ENCODE measurements at regions not wholly inside any gene's neighbourhood (a gene's known extent, or its start where the extent isn't known, plus 50 kb on each side); places are given as distances from the start of the nearest gene placed in this dataset.

DNA sequence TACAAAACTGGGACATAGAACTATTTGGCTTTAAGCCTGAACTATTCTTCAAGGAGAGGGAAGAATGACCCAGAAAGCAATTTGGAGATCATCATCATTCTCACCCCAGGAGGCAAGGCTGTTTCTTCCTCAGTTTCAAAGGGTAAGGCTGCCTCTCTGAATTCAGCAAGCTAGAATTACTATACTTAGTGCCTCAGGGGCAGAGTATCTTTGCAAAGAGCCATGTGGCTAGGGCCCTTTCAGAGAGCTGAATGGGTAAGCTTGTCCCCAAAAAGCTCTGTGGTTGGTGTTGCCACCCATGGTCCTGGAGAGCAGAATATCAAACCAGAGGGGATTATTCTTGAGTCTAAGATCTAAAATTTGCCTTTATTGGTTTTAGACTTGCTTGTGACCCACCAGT lies 720.3 kb upstream of the ARPP21 start:
- Histone ChIP-seq H3K27ac (no peak overlapping the region), H3K27me3 (no peaks in the 10 kb centered on the region), H3K36me3 (no peaks in the 10 kb centered on the region), H3K4me1 (no peaks in the 10 kb centered on the region), H3K4me3 (no peak overlapping the region), H3K9me3 (no peaks in the 10 kb centered on the region)
- DNase-seq: no peak
- TF ChIP-seq, protein P1, sequence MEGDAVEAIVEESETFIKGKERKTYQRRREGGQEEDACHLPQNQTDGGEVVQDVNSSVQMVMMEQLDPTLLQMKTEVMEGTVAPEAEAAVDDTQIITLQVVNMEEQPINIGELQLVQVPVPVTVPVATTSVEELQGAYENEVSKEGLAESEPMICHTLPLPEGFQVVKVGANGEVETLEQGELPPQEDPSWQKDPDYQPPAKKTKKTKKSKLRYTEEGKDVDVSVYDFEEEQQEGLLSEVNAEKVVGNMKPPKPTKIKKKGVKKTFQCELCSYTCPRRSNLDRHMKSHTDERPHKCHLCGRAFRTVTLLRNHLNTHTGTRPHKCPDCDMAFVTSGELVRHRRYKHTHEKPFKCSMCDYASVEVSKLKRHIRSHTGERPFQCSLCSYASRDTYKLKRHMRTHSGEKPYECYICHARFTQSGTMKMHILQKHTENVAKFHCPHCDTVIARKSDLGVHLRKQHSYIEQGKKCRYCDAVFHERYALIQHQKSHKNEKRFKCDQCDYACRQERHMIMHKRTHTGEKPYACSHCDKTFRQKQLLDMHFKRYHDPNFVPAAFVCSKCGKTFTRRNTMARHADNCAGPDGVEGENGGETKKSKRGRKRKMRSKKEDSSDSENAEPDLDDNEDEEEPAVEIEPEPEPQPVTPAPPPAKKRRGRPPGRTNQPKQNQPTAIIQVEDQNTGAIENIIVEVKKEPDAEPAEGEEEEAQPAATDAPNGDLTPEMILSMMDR (IDR thresholded peaks at IDR 0.05): no peak
- TF ChIP-seq POLR2A (IDR thresholded peaks at IDR 0.05): no peak

DNA sequence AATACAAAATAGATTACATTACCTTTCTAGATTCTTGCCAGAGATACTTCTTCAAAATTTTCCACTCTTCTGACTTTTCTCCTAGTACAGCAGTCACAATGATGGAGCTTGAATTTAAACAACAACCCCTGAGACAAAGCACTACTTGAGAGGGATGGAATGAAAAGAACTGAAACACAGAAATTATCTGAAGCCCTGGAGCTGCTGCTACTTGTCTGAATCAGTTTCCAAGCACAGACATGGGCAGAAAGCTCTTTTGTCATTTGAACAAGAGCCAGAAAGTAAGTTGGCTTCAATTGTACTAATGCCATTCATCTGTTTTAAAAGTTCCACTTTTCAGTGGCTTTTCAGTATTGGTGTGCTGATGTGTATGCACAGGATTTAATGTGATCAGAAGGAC lies 718.5 kb upstream of the ARPP21 start:
- TF ChIP-seq, protein P1 (IDR thresholded peaks at IDR 0.05): no peak
- TF ChIP-seq POLR2A (IDR thresholded peaks at IDR 0.05): no peak
- H3K4me1 ChIP-seq: no peaks in the 10 kb centered on the region
- no peaks in the 10 kb centered on the region for H3K27me3 ChIP-seq
- H3K4me3 ChIP-seq: no peak overlapping the region
- no peaks in the 10 kb centered on the region for H3K9me3 ChIP-seq
- H3K36me3 ChIP-seq: no peaks in the 10 kb centered on the region
- no peak for DNase-seq
- no peak overlapping the region for H3K27ac ChIP-seq

DNA sequence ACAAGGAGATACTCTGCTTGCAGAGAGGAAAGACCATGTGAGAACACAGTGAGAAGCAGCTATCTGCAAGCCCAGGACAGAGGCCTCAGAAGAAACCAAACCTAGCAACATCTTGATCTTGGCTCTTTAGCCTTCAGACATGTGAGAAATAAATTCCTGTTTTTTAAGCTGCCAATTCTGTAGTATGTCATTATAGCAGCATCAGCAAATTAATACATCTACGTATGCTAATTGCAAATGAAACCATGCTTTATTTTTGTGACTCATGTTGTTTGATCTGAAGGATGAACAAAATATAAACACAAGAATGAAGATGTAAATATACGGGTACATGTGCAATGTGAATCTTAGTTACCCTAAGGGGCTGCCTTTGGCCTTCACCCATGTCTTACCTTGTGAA lies 714.4 kb upstream of the ARPP21 start:
- H3K27ac ChIP-seq: no peak overlapping the region
- no peaks in the 10 kb centered on the region for H3K9me3 ChIP-seq
- no peak for DNase-seq
- no peaks in the 10 kb centered on the region for H3K27me3 ChIP-seq
- no peaks in the 10 kb centered on the region for H3K4me1 ChIP-seq
- no peaks in the 10 kb centered on the region for H3K36me3 ChIP-seq
- TF ChIP-seq POLR2A (IDR thresholded peaks at IDR 0.05): no peak
- TF ChIP-seq, protein P1 (IDR thresholded peaks at IDR 0.05): no peak
- no peak overlapping the region for H3K4me3 ChIP-seq

DNA sequence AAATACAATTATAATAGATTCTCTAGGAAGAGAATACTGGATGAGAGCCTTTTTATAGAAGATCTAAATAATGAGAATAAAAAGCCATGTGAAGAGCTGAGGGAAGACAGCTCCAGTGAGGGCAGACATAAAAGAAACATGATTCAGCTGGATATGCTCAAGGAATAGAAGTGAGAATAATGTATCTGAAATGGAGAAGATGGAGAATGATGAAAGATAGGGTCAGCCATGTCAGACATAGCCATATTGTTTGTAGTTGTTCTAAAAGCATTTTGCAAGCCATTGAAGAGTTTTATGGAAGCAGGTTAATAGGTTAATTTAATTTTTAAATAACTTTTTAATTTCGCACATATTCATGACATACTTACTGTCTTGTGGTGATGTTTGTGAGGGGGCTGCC lies 713.5 kb upstream of the ARPP21 start:
- H3K9me3 ChIP-seq: no peaks in the 10 kb centered on the region
- H3K4me1 ChIP-seq: no peaks in the 10 kb centered on the region
- H3K27me3 ChIP-seq: no peaks in the 10 kb centered on the region
- TF ChIP-seq POLR2A (IDR thresholded peaks at IDR 0.05): no peak
- TF ChIP-seq, protein P1 (IDR thresholded peaks at IDR 0.05): no peak
- no peak overlapping the region for H3K27ac ChIP-seq
- H3K4me3 ChIP-seq: no peak overlapping the region
- DNase-seq: no peak
- no peaks in the 10 kb centered on the region for H3K36me3 ChIP-seq

GRCh38 chr3:34929036-34929435 lies 710.3 kb upstream of the ARPP21 start:
- Histone ChIP-seq H3K4me1 (no peaks in the 10 kb centered on the region), H3K36me3 (no peaks in the 10 kb centered on the region), H3K9me3 (no peaks in the 10 kb centered on the region), H3K27me3 (no peaks in the 10 kb centered on the region), H3K27ac (no peak overlapping the region), H3K4me3 (no peak overlapping the region)
- no peak for DNase-seq
- TF ChIP-seq, protein P1 (IDR thresholded peaks at IDR 0.05): no peak
- no peak for TF ChIP-seq POLR2A (IDR thresholded peaks at IDR 0.05)

DNA sequence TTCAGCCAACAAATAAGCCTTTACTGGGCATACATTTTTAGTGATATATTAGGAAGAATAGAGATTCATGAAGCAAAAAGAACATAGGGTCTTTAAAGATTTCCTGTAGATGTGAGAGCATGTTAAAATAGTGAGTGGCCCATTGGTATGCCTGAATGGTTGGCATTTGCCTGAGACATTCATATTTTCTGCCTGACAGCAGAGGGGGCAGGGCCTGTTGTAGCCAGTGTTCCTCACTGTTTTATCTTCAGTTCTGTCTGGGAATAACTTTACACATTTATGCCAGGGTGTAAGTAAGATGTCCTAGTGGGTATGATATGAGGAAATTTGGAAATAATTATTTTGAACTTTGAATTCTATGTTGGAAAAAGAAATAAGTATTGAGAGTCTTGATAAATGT lies 704.7 kb upstream of the ARPP21 start:
- DNase-seq: no peak
- TF ChIP-seq POLR2A (IDR thresholded peaks at IDR 0.05): no peak
- TF ChIP-seq, protein P1 (IDR thresholded peaks at IDR 0.05): no peak

More for the DNA sequence above, 704.7 kb upstream of the ARPP21 start:
- no peaks in the 10 kb centered on the region for H3K9me3 ChIP-seq
- H3K36me3 ChIP-seq: no peaks in the 10 kb centered on the region
- H3K27ac ChIP-seq: no peak overlapping the region
- H3K4me3 ChIP-seq: no peak overlapping the region
- no peaks in the 10 kb centered on the region for H3K4me1 ChIP-seq
- H3K27me3 ChIP-seq: no peaks in the 10 kb centered on the region

Measured in Peyer's patch (tissue), 4 donors.